ENCODE measurements at regions not wholly inside any gene's neighbourhood (a gene's known extent, or its start where the extent isn't known, plus 50 kb on each side); places are given as distances from the start of the nearest gene placed in this dataset.

DNA sequence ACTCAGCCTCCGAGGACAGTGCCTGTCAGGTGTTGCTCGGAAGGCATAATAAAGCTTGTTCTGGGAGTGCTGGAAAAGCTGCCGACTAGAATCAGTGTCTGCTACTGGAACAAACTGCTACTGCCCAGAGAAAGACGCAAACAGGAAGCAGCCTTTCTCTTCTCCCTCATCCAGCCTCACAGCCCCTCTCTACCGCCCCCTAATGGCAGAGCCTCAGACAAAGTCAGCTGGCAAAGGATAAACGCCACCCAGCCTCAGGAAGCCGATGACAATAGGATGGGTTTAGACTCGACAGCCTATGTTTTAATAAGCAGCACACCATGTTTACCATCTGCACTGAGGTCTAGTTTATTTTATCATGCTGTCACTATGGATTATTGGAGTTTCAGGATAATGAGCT lies 169.5 kb upstream of the LYZL1 start:
- no peak for DNase-seq
- 71% methylated on average over 8 of the region's 8 CpGs for WGBS (ENCODE audit: insufficient coverage)

DNA sequence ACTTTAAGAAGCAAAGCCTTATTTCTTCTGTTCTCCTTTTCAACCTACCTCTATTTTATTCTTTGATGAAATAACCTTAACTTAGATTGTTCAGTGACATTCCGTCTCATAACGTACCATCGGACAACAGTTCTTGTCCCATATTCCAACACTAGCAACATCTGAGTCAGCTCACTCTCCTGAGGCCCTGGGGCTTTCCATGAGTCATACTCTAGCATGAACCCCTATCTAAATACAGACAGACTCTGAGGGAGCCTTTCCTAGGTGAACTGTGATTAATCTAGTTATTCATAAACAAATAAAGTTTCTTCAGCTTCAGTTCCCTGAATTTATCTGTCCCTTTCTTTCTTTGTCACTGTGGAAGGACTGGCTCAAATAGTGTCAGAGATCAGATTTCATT lies 168.7 kb upstream of the LYZL1 start:
- H3K4me1 Mint-ChIP-seq, result no peaks in the 10 kb centered on the region
- H3K27me3 Mint-ChIP-seq (ENCODE audit: low read depth in 2 of 2), result peaks cover 0 to 2% of the 10 kb centered on the region in 2 donors
- H3K27me3 ChIP-seq (ENCODE audit: control insufficient read depth, insufficient read depth, low read length), result no peaks in the 10 kb centered on the region
- no peak overlapping the region for H3K4me3 ChIP-seq (ENCODE audit: low read length)
- ATAC-seq, result no peak
- H3K9me3 ChIP-seq (ENCODE audit: control insufficient read depth, insufficient read depth, low read length), result peaks cover 4% of the 10 kb centered on the region
- H3K27ac Mint-ChIP-seq, result no peak overlapping the region
- intact Hi-C loops (cut with micrococcal nuclease), result no loop called here
- H3K4me1 ChIP-seq (ENCODE audit: control insufficient read depth, insufficient read depth, low read length), result no peaks in the 10 kb centered on the region
- DNase-seq, result no peak
- no peak overlapping the region for H3K27ac ChIP-seq (ENCODE audit: low read length)
- no peak for TF ChIP-seq CTCF (IDR thresholded peaks at IDR 0.05)
- no peaks in the 10 kb centered on the region for H3K36me3 ChIP-seq (ENCODE audit: control insufficient read depth, insufficient read depth, low read length)
- 100% methylated on average over 3 of the region's 3 CpGs for WGBS (ENCODE audit: insufficient coverage)
- H3K4me3 Mint-ChIP-seq, result no peak overlapping the region
- peaks cover 7 to 14% of the 10 kb centered on the region in 2 donors for H3K9me3 Mint-ChIP-seq
- peaks cover 9% of the 10 kb centered on the region for H3K36me3 Mint-ChIP-seq

More for the DNA sequence above, 169.5 kb upstream of the LYZL1 start:
- Mint-ChIP-seq H3K4me1 (no peaks in the 10 kb centered on the region), H3K27ac (no peak overlapping the region), H3K4me3 (no peak overlapping the region), H3K36me3 (peaks cover 9% of the 10 kb centered on the region), H3K27me3 (ENCODE audit: low read depth in 2 of 2) (peaks cover 0 to 2% of the 10 kb centered on the region in 2 donors), H3K9me3 (peaks cover 7 to 14% of the 10 kb centered on the region in 2 donors)
- no peak for TF ChIP-seq CTCF (IDR thresholded peaks at IDR 0.05)
- H3K27me3 ChIP-seq (ENCODE audit: control insufficient read depth, insufficient read depth, low read length), result no peaks in the 10 kb centered on the region
- H3K27ac ChIP-seq (ENCODE audit: low read length), result no peak overlapping the region
- no peaks in the 10 kb centered on the region for H3K4me1 ChIP-seq (ENCODE audit: control insufficient read depth, insufficient read depth, low read length)
- no peaks in the 10 kb centered on the region for H3K36me3 ChIP-seq (ENCODE audit: control insufficient read depth, insufficient read depth, low read length)
- peaks cover 4% of the 10 kb centered on the region for H3K9me3 ChIP-seq (ENCODE audit: control insufficient read depth, insufficient read depth, low read length)
- ATAC-seq, result no peak
- intact Hi-C loops (cut with micrococcal nuclease), result no loop called here
- no peak overlapping the region for H3K4me3 ChIP-seq (ENCODE audit: low read length)

DNA sequence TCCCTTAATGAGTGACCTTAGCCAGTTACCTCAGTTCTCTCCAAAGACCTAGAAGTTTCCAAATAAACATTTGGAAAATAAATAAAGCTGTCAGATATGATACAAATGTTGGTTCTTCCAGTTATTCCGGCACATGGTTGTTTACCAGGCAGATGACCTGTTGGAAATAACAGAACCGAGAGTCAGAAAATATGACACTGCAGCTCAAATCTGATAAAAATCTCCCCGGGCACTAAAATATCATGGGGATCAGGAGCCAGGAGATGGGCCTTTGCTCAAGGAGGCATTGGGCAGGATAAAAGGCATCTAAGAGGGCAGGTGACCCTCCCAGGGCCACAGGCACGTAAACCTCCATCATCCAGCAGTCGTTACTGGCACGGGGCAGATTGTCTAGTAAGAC lies 164.0 kb upstream of the LYZL1 start:
- ATAC-seq, result no peak
- no peak overlapping the region for H3K27ac ChIP-seq (ENCODE audit: low read length)
- H3K9me3 ChIP-seq (ENCODE audit: control insufficient read depth, insufficient read depth, low read length), result no peaks in the 10 kb centered on the region
- Mint-ChIP-seq H3K27me3 (ENCODE audit: low read depth in 2 of 2) (peaks cover 2 to 6% of the 10 kb centered on the region in 2 donors), H3K4me3 (no peak overlapping the region), H3K9me3 (no peaks in the 10 kb centered on the region), H3K27ac (no peak overlapping the region), H3K4me1 (no peaks in the 10 kb centered on the region), H3K36me3 (no peaks in the 10 kb centered on the region)
- no peak overlapping the region for H3K4me3 ChIP-seq (ENCODE audit: low read length)
- H3K4me1 ChIP-seq (ENCODE audit: control insufficient read depth, insufficient read depth, low read length), result no peaks in the 10 kb centered on the region
- H3K36me3 ChIP-seq (ENCODE audit: control insufficient read depth, insufficient read depth, low read length), result no peaks in the 10 kb centered on the region
- 89% methylated on average over 6 of the region's 6 CpGs for WGBS (ENCODE audit: insufficient coverage)
- intact Hi-C loops (cut with micrococcal nuclease), result no loop called here
- DNase-seq, result no peak
- TF ChIP-seq CTCF (IDR thresholded peaks at IDR 0.05), result no peak
- H3K27me3 ChIP-seq (ENCODE audit: control insufficient read depth, insufficient read depth, low read length), result no peaks in the 10 kb centered on the region

DNA sequence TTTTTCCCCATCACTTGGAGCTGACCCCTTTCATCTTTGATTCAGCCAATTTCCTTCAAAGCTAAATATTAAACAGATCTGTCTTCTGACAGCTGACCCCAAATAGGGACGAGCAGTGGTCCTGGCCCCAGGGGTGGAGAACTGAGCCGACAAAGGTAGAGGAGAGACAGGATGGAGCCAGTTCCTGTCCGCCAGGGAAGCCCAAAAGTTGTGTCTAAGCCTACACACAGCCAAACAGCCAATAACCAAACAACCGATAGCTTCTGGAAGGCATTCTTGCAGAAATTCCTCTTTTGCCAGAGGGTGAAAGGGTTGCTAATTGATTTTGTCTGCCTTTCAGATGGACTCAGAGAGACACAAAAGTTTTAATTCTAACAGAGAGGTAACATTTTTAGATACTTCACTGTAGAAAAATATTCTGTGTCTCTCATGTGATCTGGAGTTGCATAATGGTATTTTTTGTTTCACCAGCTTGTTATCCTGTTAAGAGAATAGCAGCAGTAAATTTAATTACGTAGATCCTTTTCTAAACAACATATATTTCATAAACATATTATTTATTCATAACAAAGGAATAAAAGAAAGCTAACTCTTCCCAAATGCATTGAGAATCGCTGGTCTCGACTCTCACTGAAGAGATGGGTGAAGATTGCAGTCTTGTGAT lies 161.7 kb upstream of the LYZL1 start:
- Mint-ChIP-seq H3K4me1 (no peaks in the 10 kb centered on the region), H3K4me3 (no peak overlapping the region), H3K27ac (no peak overlapping the region), H3K36me3 (no peaks in the 10 kb centered on the region), H3K27me3 (ENCODE audit: low read depth in 2 of 2) (peaks cover 6 to 14% of the 10 kb centered on the region in 2 donors), H3K9me3 (no peaks in the 10 kb centered on the region)
- DNase-seq (no peak), ATAC-seq (no peak)
- Histone ChIP-seq H3K4me1 (ENCODE audit: control insufficient read depth, insufficient read depth, low read length) (no peaks in the 10 kb centered on the region), H3K9me3 (ENCODE audit: control insufficient read depth, insufficient read depth, low read length) (no peaks in the 10 kb centered on the region), H3K27ac (ENCODE audit: low read length) (no peak overlapping the region), H3K36me3 (ENCODE audit: control insufficient read depth, insufficient read depth, low read length) (no peaks in the 10 kb centered on the region), H3K27me3 (ENCODE audit: control insufficient read depth, insufficient read depth, low read length) (peaks cover 2% of the 10 kb centered on the region), H3K4me3 (ENCODE audit: low read length) (no peak overlapping the region)
- no peak for TF ChIP-seq CTCF (IDR thresholded peaks at IDR 0.05)
- intact Hi-C loops (cut with micrococcal nuclease), result no loop called here
- 62% methylated on average over 4 of the region's 7 CpGs for WGBS (ENCODE audit: insufficient coverage)

All from natural killer cell (primary cell).